ENCODE measurements at regions not wholly inside any gene's neighbourhood (a gene's known extent, or its start where the extent isn't known, plus 50 kb on each side); places are given as distances from the start of the nearest gene placed in this dataset.
"Not testable (repeated sequence)": the region's sequence is repeated elsewhere in the genome, so short reads cannot be mapped to it uniquely, and the experiment has no call there.

GRCh38 chr1:172931761-172932160 is 119.0 kb downstream of the TNFSF18 start:
- DNase-seq, result no peak

- no peak for DNase-seq
Measured at GRCh38 chr1:172932981-172933380, 117.8 kb downstream of the TNFSF18 start.

- no peak for DNase-seq
Measured at GRCh38 chr1:172934417-172934762, 116.4 kb downstream of the TNFSF18 start.

GRCh38 chr1:172935062-172935592 is 115.6 kb downstream of the TNFSF18 start:
- no peak for DNase-seq

GRCh38 chr1:172936088-172936645 is 114.6 kb downstream of the TNFSF18 start:
- no peak for DNase-seq

- no peak for DNase-seq
Measured at GRCh38 chr1:172938681-172939080, 112.1 kb downstream of the TNFSF18 start.

GRCh38 chr1:172939475-172939874 is 111.3 kb downstream of the TNFSF18 start:
- DNase-seq, result no peak

GRCh38 chr1:172940174-172940855 is 110.4 kb downstream of the TNFSF18 start:
- DNase-seq, result no peak

GRCh38 chr1:172941471-172941870 is 109.3 kb downstream of the TNFSF18 start:
- no peak for DNase-seq

- DNase-seq, result no peak
Measured at GRCh38 chr1:172941945-172942344, 108.8 kb downstream of the TNFSF18 start.

- not testable (repeated sequence) for DNase-seq
Measured at GRCh38 chr1:172943138-172943537, 107.6 kb downstream of the TNFSF18 start.

GRCh38 chr1:172944931-172945330 is 105.8 kb downstream of the TNFSF18 start:
- DNase-seq, result no peak

GRCh38 chr1:172946814-172947507 is 103.8 kb downstream of the TNFSF18 start:
- DNase-seq, result no peak

- no peak for DNase-seq
Measured at GRCh38 chr1:172948457-172948856, 102.3 kb downstream of the TNFSF18 start.

- no peak for DNase-seq
Measured at GRCh38 chr1:172949096-172949495, 101.6 kb downstream of the TNFSF18 start.

GRCh38 chr1:172950528-172950927 is 100.2 kb downstream of the TNFSF18 start:
- DNase-seq, result no peak

GRCh38 chr1:172951730-172952365 is 98.9 kb downstream of the TNFSF18 start:
- no peak for DNase-seq

GRCh38 chr1:172952516-172952915 is 98.2 kb downstream of the TNFSF18 start:
- no peak for DNase-seq

GRCh38 chr1:172954476-172955150 is 96.1 kb downstream of the TNFSF18 start:
- DNase-seq, result no peak

- DNase-seq, result no peak
Measured at GRCh38 chr1:172955161-172955815, 95.5 kb downstream of the TNFSF18 start.

GRCh38 chr1:172956871-172957270 is 93.9 kb downstream of the TNFSF18 start:
- DNase-seq, result no peak

- DNase-seq, result no peak
Measured at GRCh38 chr1:172957491-172957890, 93.2 kb downstream of the TNFSF18 start.

GRCh38 chr1:172959571-172959970 is 91.2 kb downstream of the TNFSF18 start:
- DNase-seq, result no peak
